ENCODE measurements at regions not wholly inside any gene's neighbourhood (a gene's known extent, or its start where the extent isn't known, plus 50 kb on each side); places are given as distances from the start of the nearest gene placed in this dataset.
"Not testable (repeated sequence)": the region's sequence is repeated elsewhere in the genome, so short reads cannot be mapped to it uniquely, and the experiment has no call there.

GRCh38 chr3:193909387-193909786 is 226.6 kb upstream of the HES1 start:
- no peak for DNase-seq

- DNase-seq: no peak
These were observed 225.6 kb upstream of the HES1 start for GRCh38 chr3:193910310-193910709.

- DNase-seq: no peak
These were observed 224.8 kb upstream of the HES1 start for GRCh38 chr3:193910886-193911738.

DNA sequence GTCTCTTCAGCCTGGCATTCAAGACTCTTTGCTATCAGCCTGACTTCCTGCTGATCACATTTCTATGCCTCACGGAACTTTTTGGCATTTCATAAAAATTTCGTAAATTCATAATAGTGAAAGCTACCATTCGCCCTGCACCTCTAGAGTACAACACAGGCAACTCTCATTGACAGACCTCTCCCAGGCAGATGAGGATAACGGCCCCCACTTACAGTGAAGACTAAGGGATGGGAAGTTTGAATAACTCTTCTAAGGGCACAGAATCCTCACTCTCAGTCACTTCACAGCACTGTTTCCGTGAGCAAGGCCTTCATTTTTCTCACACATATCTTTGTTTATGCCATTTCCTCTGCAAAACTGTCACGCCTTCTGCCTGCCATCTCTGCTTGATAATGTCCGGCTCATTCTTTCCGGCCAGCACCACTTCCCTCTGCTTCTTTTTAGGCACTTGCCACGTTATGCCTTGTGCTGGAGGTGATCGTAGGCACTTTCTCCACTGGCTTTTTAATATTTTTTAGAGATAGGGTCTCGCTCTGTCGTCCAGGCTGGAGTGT is 224.1 kb upstream of the HES1 start:
- no peak for DNase-seq

DNA sequence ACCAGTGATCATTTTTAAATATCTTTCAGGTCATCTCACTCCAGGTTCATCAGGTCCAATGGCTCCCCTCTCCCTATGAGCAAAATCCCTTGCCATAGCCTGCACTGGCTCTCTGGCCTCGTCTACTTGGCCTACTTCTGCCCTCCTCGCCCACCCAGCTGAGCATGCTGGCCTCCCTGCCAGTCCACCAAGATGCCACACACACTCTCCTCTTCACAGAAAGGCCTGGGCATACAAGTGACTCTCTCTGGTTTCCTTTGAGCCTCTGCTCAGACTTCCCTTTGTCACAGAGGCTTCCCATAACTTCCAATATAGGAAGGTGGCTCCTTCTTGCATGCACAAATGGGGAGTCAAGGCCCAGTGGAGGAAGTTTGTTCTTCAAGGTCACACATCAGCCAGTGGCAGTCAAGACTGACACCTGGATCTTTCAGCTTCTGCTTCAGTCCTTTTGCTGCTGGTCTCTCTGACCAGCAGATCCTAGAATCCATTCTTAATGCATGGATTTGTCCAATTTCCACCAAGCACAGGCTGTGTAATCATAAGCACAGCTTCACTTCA is 223.2 kb upstream of the HES1 start:
- no peak for DNase-seq

DNA sequence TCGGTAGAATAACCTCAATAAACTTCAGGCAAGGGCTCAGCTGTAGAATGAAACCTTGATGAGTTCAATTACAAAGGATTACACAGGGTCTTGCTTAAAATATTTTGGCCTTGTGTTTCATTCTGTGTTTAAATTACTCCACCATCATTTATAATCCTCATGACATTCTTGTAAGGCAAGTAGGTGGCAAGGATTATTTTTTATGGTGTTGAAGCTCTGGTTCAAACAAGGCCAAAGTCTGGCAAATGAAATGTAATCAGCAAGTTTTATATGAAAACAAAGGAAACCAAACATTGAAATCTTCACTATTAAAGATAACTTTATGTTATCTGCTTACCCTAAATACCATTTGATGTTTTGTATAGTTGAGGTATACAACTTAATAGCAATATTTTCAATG is 221.3 kb upstream of the HES1 start:
- DNase-seq: no peak

- DNase-seq: no peak
These were observed 220.8 kb upstream of the HES1 start for GRCh38 chr3:193915099-193915498.

- no peak for DNase-seq
These were observed 220.3 kb upstream of the HES1 start for GRCh38 chr3:193915613-193916012.

DNA sequence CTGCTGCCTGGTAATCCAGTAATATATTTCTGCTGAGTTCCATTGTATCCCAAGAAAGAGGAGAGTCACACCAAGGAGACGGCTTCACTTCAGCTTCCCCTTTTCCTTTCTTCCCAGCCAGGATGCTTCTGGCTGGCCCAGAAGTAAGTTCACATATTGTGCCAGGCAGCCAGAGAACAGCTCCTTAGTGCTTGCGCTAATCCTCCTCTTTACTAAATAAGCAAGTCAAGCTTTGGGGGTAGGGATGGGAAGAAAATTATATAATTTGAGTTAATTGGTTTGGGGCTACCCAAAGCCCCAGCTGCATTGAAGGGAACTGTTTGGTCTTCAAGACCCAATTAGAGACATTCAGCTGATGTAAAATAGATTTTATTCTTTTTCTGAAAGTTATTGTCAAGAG is 218.8 kb upstream of the HES1 start:
- DNase-seq: no peak

- DNase-seq: no peak
These were observed 214.5 kb upstream of the HES1 start for GRCh38 chr3:193921465-193921864.

DNA sequence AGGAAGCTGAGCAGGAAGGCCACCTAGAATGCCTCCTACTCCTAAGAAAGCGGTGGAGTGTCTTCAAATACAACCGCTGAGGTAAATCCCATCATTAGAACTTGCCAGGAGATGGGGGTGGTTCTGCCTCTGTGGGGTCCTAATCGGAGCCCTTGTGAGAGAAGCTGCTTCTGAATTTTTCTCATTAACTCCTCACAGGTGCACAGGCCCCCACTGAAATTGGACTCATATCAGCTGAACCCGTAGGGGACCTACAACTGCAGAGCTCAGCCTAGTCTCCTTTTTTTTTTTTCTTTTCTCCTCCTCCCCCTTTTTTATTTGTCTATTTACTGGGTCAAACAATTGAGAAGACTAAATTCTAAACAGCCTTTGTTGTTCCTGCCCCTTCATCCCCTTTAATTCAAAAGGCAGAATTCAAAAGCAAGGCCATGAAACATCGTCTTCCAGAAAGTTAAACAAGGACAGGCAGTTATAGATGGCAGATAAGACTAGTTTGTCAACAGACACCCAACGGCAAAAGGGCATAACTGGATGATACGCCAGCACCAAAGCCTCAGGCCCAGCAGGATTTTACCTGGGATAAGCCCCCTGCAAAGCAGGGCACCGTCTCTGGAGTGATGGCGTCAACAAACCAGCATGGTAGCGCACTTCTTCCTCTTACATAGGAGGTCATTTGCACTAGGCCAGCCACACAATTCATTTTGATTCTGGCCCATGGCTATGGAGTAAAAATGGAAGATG is 213.7 kb upstream of the HES1 start:
- DNase-seq: no peak

DNA sequence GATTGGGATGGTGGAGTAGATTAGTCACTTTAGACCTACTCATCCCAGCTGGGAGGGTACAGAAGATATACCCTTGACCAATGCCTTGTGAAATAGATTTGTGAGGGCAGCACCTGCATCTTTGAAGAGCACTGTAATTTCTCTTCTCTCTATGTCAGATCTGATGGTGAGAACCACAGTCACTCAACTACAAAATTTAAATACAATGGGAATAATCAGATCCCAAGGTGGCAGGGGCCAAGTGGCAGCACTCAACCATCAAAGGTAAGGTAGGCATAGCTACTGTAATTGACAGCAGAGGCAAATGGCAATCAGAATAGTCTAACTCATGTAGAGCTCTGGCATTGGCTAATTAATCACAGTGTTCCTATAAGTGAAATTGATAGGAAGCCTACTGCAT is 212.0 kb upstream of the HES1 start:
- DNase-seq: not testable (repeated sequence)

DNA sequence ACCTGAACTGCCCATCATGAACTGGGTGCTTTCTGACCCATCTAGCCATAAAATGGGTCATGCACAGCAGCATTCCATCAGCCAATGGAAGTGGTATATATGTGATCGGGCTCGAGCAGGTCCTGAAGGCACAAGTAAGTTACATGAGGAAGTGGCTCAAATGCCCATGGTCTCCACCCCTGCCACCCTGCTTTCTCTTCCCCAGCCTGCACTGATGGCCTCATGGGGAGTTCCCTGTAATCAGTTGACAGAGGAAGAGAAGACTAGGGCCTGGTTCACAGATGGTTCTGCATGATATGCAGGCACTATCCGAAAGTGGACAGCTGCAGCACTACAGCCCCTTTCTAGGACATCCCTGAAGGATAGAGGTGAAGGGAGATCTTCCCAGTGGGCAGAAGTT is 209.9 kb upstream of the HES1 start:
- DNase-seq: not testable (repeated sequence)

GRCh38 chr3:193927413-193928206 is 208.3 kb upstream of the HES1 start:
- not testable (repeated sequence) for DNase-seq

DNA sequence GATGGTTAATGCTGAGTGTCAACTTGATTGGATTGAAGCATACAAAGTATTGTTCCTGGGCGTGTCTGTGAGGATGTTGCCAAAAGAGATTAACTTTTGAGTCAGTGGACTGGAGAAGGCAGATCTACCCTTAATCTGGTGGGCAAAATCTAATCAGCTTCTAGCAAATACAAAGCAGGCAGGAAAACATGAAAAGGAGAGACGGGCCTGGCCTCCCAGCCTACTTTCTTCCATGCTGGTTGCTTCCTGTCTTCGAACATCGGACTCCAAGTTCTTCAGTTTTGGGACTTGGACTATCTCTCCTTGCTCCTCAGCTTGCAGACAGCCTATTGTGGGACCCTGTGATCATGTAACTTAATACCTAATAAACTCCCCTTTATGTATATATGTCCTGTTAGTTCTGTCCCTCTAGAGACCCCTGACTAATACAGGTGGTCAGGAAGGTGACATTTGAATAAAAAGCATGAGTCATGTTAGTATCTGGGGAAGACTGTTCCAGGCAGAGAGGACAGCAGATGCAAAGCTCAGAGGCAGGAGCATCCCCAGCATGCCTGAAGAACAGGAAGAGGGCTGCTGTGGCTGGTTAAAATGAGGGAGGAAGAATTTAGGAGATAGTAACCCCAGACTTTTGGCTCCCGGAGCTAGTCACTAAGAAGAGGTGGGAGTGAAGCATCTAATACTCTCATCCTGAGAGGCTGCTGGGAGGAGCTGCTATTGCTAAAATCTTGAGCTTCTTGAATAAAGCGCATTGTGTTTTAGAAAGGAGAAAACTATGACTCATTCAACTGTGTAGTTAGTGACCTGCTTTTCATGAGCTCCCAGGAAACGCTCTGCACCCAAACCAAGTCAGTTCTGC is 207.4 kb upstream of the HES1 start:
- no peak for DNase-seq

DNA sequence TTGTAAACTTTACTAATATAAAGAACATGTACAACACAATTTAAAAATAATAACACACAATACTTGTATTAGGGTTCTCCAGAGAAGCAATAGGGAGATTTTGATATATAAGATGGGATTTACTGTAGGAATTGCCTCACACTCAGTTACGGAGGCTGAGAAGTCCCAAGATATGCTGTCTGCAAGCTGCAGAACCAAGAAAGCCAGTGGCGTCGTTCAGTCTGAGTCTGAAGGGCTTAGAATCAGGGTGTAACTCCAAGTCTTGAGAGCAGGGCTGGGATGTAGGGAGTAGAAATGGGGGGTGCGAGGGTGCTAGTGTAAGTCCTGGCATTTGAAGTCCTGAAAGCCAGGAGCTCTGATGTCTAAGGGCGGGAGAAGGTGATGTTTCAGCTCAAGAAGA is 206.6 kb upstream of the HES1 start:
- DNase-seq: no peak

- no peak for DNase-seq
These were observed 205.9 kb upstream of the HES1 start for GRCh38 chr3:193929921-193930646.

- DNase-seq: no peak
These were observed 203.8 kb upstream of the HES1 start for GRCh38 chr3:193932136-193932535.

GRCh38 chr3:193932576-193932975 is 203.4 kb upstream of the HES1 start:
- DNase-seq: no peak

DNA sequence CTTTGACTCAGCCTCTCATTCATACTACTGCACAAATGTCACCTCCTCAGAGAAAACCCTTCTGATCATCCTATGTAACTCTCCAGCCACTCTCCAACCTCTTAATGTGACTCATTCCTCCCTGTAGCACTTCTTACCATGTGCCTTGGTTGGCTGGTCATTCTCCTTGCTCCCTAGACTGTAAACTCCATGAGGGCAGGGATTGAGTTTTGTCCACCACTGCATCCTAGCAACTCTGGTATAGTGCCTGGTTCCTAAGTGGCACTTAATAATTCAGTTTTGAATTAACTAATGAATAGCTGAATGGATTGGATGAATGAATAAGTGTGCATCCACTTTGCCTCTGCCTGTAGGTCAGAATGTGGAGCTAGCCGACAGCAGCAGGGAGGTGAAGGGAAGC is 202.5 kb upstream of the HES1 start:
- DNase-seq: no peak

DNA sequence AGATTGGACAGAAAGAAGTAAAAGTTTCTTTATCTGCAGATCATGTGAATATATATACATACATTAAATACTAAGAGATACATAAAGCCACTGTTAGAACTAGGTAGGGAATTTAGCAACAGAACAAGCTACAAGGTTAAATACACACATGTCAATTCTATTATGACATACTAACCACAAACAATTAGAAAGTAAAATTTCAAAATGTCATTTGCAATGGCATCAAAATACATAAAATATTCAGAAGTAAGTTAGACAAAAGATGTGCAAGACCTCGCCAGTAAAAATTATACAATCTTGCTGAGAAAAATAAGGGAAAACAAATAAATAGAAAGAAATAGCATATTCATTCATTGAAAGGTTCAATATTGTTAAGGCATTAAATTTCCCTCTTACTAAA is 200.0 kb upstream of the HES1 start:
- no peak for DNase-seq
